HAP-1 (cell line): ENCODE measurements at regions not wholly inside any gene's neighbourhood (a gene's known extent, or its start where the extent isn't known, plus 50 kb on each side); places are given as distances from the start of the nearest gene placed in this dataset.

Experiments
- DNase-seq, 2 experiments: peaks; one replicate each; pipeline ENCODE4 v3.0.0-alpha.2; 2016 to 2020; ENCODE audit warnings: low spot score in 2 of 2
- H3K27me3 ChIP-seq: fragments of 250-450 bp; sonication (Bioruptor Pico); 2 replicates; pipeline ENCODE4 v1.5.1; 2020; ENCODE audit warnings: low read depth, mild to moderate bottlenecking, moderate library complexity
- H3K36me3 ChIP-seq: fragments of 250-450 bp; sonication (Bioruptor Pico); replicated peaks from 2 replicates; pipeline ENCODE4 v1.5.1; 2020; ENCODE audit warnings: mild to moderate bottlenecking
- H3K4me1 ChIP-seq: fragments of 250-450 bp; sonication (Bioruptor Pico); 2 replicates; pipeline ENCODE4 v1.5.1; 2020; ENCODE audit warnings: mild to moderate bottlenecking
- H3K4me3 ChIP-seq: fragments of 250-450 bp; sonication (Bioruptor Pico); 2 replicates; pipeline ENCODE4 v1.5.1; 2020; ENCODE audit warnings: mild to moderate bottlenecking, moderate library complexity
- H3K9me3 ChIP-seq: fragments of 250-450 bp; sonication (Bioruptor Pico); 2 replicates; pipeline ENCODE4 v1.5.1; 2020; ENCODE audit warnings: mild to moderate bottlenecking, moderate library complexity
- in situ Hi-C: fragments of 300-500 bp; cut with MboI; formaldehyde crosslinking; loops from 3 replicates; pipeline ENCODE4 v1.14.3; 2020; ENCODE audit warnings: low sequenced_read_pairs, inconsistent platforms, mixed read lengths

DNA sequence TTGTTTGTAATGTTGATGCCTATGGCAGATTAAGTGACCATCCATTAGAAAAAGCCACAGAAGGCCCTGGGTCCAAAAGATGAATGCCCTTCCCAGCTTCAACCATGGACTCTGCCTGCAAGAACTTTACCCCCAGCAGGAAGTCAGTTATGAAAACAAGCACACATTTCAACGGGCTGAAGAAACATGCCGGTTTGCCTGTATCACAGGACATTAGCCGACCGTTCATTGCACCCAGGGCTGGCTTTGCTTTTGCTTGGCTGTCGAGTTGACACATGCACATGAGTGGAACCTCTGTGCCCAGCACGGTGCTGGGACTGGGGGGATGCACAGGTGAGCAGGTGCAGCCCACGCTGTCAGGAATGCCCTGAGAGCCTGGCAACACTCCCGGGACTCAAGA, 1087.0 kb downstream of the BCL11B start:
- in situ Hi-C loops: no loop called here
- Histone ChIP-seq H3K4me3 (no peak overlapping the region), H3K4me1 (no peaks in the 10 kb centered on the region), H3K9me3 (no peaks in the 10 kb centered on the region), H3K36me3 (no peaks in the 10 kb centered on the region), H3K27me3 (no peaks in the 10 kb centered on the region)
- no peak for DNase-seq

DNA sequence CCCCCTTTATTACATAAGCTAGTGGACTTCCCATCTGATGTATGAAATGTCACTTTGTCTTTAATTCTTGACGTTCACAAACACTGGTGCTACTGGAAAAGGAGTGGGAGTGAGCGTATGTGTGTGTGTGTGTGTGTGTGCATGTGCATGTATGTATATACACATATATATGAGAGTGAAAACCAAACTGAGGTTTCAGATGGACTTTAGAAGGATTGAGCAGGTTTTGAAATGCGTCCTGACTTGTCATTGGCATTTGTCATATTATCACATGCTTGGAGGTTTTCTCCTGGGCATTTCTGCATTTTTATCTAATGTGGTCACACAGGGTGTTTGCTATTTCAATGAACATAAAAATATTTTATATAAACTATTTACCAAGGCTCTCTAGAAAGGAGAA, 1085.9 kb downstream of the BCL11B start:
- no peaks in the 10 kb centered on the region for H3K9me3 ChIP-seq
- no peak overlapping the region for H3K4me3 ChIP-seq
- H3K27me3 ChIP-seq: no peaks in the 10 kb centered on the region
- DNase-seq: no peak
- H3K4me1 ChIP-seq: no peaks in the 10 kb centered on the region
- H3K36me3 ChIP-seq: no peaks in the 10 kb centered on the region
- in situ Hi-C loops: no loop called here

DNA sequence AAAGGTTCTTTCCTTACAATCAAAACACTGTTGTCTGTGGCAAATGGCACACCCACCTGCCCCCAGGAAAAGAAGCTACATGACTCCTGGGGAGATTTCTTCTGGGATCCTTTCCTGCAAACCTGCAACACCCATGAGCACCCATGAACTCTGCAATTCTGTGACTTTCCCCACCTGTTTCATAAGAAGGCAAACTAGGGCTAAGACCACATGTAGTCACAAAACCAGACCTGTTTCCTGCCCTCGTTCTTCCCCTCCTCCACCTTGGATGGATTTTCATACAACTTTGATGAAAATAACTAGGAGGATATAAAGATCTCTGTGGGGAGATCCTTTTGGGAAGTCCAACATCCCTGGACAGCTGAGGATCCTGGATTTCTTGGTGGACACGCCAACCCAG, 1084.7 kb downstream of the BCL11B start:
- Histone ChIP-seq H3K4me3 (no peak overlapping the region), H3K27me3 (no peaks in the 10 kb centered on the region), H3K4me1 (no peaks in the 10 kb centered on the region), H3K36me3 (no peaks in the 10 kb centered on the region), H3K9me3 (no peaks in the 10 kb centered on the region)
- DNase-seq: no peak
- in situ Hi-C loops: no loop called here

GRCh38 chr14:98189062-98189461, 1082.9 kb downstream of the BCL11B start:
- no peaks in the 10 kb centered on the region for H3K36me3 ChIP-seq
- no peak for DNase-seq
- no peaks in the 10 kb centered on the region for H3K27me3 ChIP-seq
- in situ Hi-C loops: no loop called here
- H3K4me3 ChIP-seq: no peak overlapping the region
- no peaks in the 10 kb centered on the region for H3K4me1 ChIP-seq
- no peaks in the 10 kb centered on the region for H3K9me3 ChIP-seq

DNA sequence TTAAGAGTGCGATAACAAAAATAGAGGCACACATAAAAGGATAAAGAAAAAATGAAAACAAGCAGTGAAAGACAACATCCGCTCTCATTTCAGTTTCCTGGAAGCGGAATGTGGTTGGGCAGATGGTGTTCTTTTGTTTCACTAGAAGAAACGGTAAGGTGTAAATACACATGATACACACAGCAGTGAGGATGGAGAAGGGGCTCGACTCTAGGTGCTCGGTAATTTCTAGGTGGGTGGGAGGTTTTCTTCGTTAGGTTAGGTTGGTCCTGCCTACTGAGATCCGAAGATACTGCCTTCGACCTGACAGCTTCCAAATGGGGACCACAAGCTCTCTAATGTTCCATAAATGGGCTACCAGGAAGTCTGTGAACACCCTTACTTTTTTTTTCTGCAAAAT, 1082.5 kb downstream of the BCL11B start:
- Histone ChIP-seq H3K9me3 (no peaks in the 10 kb centered on the region), H3K27me3 (no peaks in the 10 kb centered on the region), H3K36me3 (no peaks in the 10 kb centered on the region), H3K4me1 (no peaks in the 10 kb centered on the region), H3K4me3 (no peak overlapping the region)
- in situ Hi-C loops: no loop called here
- DNase-seq: no peak

DNA sequence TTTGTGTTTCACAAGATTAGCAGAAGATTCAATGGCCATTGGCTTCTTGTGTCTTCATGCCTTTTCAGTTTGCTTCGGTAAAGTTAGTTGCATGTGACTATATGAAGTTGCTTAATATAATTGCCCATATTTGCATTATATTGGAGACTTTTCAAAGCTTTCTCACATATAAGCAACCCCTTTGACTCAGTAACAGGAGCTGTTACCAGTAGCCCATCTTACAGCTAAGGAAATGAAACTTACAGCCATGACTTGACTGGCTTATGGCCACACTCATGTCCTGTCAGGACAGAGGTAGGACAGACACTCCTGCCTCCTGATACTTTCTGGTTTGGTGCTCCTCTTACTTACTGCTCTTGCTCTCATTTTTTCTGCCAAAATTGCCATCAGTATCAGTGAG, 1082.1 kb downstream of the BCL11B start:
- Histone ChIP-seq H3K4me1 (no peaks in the 10 kb centered on the region), H3K27me3 (no peaks in the 10 kb centered on the region), H3K36me3 (no peaks in the 10 kb centered on the region), H3K4me3 (no peak overlapping the region), H3K9me3 (no peaks in the 10 kb centered on the region)
- in situ Hi-C loops: no loop called here
- DNase-seq: no peak

DNA sequence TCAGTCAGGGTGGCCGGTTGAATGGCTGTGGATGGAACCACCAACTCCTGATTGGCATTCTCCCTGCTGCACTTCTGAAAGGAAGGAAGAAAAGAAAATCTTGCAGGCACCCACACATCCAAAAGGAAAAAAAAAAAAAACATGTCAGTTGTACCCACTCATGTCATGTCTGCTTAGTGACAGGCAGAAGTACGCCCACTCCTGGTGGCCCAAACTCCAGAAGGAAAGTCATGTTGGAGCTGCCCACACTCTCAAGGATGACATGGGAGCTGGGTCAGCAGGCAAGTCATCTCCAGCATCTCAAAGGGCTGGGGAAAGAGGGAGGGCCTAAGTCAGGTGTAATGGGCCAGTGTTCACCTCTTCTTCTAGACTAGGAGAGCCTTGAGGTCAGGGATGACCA, 1079.1 kb downstream of the BCL11B start:
- no peaks in the 10 kb centered on the region for H3K4me1 ChIP-seq
- in situ Hi-C loops: no loop called here
- H3K36me3 ChIP-seq: no peaks in the 10 kb centered on the region
- H3K4me3 ChIP-seq: no peak overlapping the region
- H3K9me3 ChIP-seq: no peaks in the 10 kb centered on the region
- DNase-seq: no peak
- H3K27me3 ChIP-seq: no peaks in the 10 kb centered on the region

GRCh38 chr14:98194821-98195220, 1077.2 kb downstream of the BCL11B start:
- no peaks in the 10 kb centered on the region for H3K4me1 ChIP-seq
- H3K27me3 ChIP-seq: no peaks in the 10 kb centered on the region
- H3K36me3 ChIP-seq: no peaks in the 10 kb centered on the region
- H3K9me3 ChIP-seq: no peaks in the 10 kb centered on the region
- DNase-seq: no peak
- in situ Hi-C loops: no loop called here
- no peak overlapping the region for H3K4me3 ChIP-seq

- no peaks in the 10 kb centered on the region for H3K9me3 ChIP-seq
- no peaks in the 10 kb centered on the region for H3K27me3 ChIP-seq
- in situ Hi-C loops: no loop called here
- no peaks in the 10 kb centered on the region for H3K36me3 ChIP-seq
- no peaks in the 10 kb centered on the region for H3K4me1 ChIP-seq
- no peak overlapping the region for H3K4me3 ChIP-seq
- no peak for DNase-seq
Measured at GRCh38 chr14:98195256-98195655, 1076.7 kb downstream of the BCL11B start.

DNA sequence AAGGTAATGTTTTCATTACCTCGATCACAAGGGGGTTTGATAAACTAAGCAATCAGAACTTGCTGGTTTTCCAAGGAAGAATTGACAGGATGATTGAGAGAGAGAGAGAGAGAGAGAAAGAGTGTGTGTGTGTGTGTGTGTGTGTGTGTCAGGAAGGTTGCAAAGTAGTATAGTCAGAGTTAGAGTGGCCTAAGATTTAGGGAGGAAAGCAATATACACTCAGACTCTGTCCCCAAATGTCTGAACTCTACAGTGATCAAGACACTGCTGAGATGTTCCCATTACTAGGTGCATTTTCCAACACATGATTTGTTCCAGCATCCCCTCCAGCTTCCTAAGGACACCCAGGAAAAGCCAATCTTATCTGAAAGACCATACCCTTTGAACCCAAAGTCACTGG, 1074.1 kb downstream of the BCL11B start:
- Histone ChIP-seq H3K4me3 (no peak overlapping the region), H3K36me3 (no peaks in the 10 kb centered on the region), H3K4me1 (no peaks in the 10 kb centered on the region), H3K27me3 (no peaks in the 10 kb centered on the region), H3K9me3 (no peaks in the 10 kb centered on the region)
- in situ Hi-C loops: no loop called here
- no peak for DNase-seq

DNA sequence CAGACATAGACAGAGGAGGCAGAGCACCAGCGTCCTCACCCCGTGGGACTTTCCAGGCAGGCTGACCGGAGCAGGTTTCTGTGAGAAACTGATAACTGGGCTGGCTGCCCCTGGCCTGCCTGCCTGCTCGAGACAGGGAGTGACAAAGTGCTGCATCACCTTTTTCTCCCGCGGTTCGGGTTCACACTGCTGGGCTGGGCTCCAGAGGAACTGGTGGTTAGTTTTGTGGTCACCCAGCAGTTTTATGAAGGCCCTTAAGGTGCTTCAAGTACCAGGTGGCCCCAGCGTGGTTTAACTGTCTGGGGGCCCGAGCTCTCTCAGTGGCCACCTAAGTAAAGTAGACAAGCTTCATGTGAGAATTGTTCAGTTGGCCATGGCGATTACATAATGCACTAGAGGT, 1073.6 kb downstream of the BCL11B start:
- no peaks in the 10 kb centered on the region for H3K27me3 ChIP-seq
- H3K4me3 ChIP-seq: no peak overlapping the region
- H3K36me3 ChIP-seq: no peaks in the 10 kb centered on the region
- no peak for DNase-seq
- no peaks in the 10 kb centered on the region for H3K9me3 ChIP-seq
- H3K4me1 ChIP-seq: no peaks in the 10 kb centered on the region
- in situ Hi-C loops: no loop called here

DNA sequence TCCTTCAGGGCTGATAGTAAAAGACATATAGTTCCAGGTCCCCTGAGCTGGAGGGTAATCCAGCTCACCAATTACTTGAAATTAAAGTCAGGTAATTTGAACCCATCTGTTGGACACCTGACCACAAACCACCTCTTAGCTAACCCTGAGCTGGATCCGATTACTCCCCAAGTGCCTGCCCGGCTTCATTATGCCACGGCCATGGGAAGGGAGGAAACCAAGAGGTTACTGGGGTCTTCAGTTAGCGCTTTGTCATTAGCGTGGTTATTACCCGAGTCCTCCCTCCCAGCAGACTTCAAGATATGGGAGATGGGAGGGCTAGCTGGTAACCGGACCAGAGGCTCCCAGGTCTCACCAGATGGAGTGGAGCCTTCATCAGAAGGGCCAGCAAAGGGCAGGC, 1071.4 kb downstream of the BCL11B start:
- Histone ChIP-seq H3K36me3 (no peaks in the 10 kb centered on the region), H3K4me1 (no peaks in the 10 kb centered on the region), H3K4me3 (no peak overlapping the region), H3K27me3 (no peaks in the 10 kb centered on the region), H3K9me3 (no peaks in the 10 kb centered on the region)
- no peak for DNase-seq
- in situ Hi-C loops: no loop called here

DNA sequence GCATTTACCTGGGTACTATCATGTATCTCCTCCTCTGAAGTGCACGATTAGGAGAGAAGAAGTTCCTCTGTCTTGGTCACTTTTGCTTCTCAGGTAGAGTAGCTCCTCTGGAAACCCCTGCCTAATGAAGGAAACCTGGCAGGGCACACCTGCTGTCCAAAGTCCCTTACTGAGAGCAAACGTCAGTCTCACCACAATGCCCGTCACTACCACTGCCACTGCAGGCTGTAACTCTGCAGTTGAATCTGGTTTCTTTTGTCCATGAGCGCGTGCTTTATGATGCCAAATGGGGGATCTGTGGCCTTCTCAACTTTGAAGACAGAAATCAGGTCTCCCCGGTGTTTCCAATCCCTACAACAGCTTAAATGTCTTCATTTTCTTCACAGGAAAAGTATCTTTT, 1068.6 kb downstream of the BCL11B start:
- DNase-seq: no peak
- in situ Hi-C loops: no loop called here
- no peaks in the 10 kb centered on the region for H3K9me3 ChIP-seq
- no peak overlapping the region for H3K4me3 ChIP-seq
- no peaks in the 10 kb centered on the region for H3K36me3 ChIP-seq
- no peaks in the 10 kb centered on the region for H3K4me1 ChIP-seq
- no peaks in the 10 kb centered on the region for H3K27me3 ChIP-seq

DNA sequence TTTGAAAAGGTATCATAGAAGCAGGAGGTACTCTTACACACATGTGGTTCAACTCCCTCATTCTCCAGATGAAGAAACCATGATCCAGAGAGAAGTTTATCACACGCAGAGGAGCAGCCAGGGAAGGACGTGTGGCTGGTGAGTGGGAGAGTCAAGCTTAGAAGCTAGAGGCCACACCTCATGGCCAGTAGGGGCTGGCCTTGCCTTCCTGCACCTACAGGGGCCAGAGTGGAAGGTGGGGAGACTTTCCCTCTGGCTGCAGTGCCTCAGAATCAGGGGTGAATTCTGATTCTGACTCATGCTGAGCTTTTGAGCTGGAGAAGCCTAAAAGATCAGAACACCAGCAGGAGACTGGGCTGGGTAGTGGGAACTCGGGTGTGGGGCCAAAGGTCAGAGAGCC, 1067.9 kb downstream of the BCL11B start:
- DNase-seq: no peak
- Histone ChIP-seq H3K36me3 (no peaks in the 10 kb centered on the region), H3K4me1 (no peaks in the 10 kb centered on the region), H3K9me3 (no peaks in the 10 kb centered on the region), H3K4me3 (no peak overlapping the region), H3K27me3 (no peaks in the 10 kb centered on the region)
- in situ Hi-C loops: no loop called here

GRCh38 chr14:98207415-98207814, 1064.6 kb downstream of the BCL11B start:
- no peak overlapping the region for H3K4me3 ChIP-seq
- in situ Hi-C loops: no loop called here
- no peaks in the 10 kb centered on the region for H3K4me1 ChIP-seq
- no peaks in the 10 kb centered on the region for H3K36me3 ChIP-seq
- DNase-seq: no peak
- H3K9me3 ChIP-seq: no peaks in the 10 kb centered on the region
- H3K27me3 ChIP-seq: no peaks in the 10 kb centered on the region
